Vagina (tissue), 2 donors: ENCODE measurements at regions not wholly inside any gene's neighbourhood (a gene's known extent, or its start where the extent isn't known, plus 50 kb on each side); places are given as distances from the start of the nearest gene placed in this dataset.

Source experiments
- POLR2A ChIP-seq, 2 donors: fragments of 450-650 bp; IDR thresholded peaks; one replicate each; pipeline ENCODE4 v1.6.1; 2017; ENCODE audit warnings: antibody characterized with exemption in 2 of 2, mild to moderate bottlenecking in 2 of 2, moderate library complexity in 2 of 2
- POLR2AphosphoS5 ChIP-seq, 2 donors: sonication (generic); formaldehyde crosslinking; IDR thresholded peaks; one replicate each; pipeline ENCODE4 v1.9.0; 2017; ENCODE audit warnings: antibody characterized with exemption in 2 of 2, mild to moderate bottlenecking in 2 of 2, low read depth in 1 of 2; ENCODE audit not compliant: insufficient read depth in 1 of 2

- TF ChIP-seq POLR2AphosphoS5 (IDR thresholded peaks at IDR 0.05; ENCODE audit: insufficient read depth in 1 of 2, low read depth in 1 of 2) = no peak
- TF ChIP-seq POLR2A (IDR thresholded peaks at IDR 0.05) = no peak
Measured at GRCh38 chr11:69365558-69365957, 71.6 kb downstream of the MYEOV start.
